22Rv1 (cell line): ENCODE measurements at regions not wholly inside any gene's neighbourhood (a gene's known extent, or its start where the extent isn't known, plus 50 kb on each side); places are given as distances from the start of the nearest gene placed in this dataset.

ENCODE experiments used
- ZFX ChIP-seq: fragments of 450-650 bp; IDR thresholded peaks from 2 replicates; pipeline ENCODE4 v1.6.1; 2017; ENCODE audit warnings: antibody characterized with exemption, borderline replicate concordance
- TF ChIP-seq, protein P1 (sequence below): fragments of 450-650 bp; IDR thresholded peaks from 2 replicates; pipeline ENCODE4 v1.5.1; 2017; ENCODE audit warnings: mild to moderate bottlenecking

DNA sequence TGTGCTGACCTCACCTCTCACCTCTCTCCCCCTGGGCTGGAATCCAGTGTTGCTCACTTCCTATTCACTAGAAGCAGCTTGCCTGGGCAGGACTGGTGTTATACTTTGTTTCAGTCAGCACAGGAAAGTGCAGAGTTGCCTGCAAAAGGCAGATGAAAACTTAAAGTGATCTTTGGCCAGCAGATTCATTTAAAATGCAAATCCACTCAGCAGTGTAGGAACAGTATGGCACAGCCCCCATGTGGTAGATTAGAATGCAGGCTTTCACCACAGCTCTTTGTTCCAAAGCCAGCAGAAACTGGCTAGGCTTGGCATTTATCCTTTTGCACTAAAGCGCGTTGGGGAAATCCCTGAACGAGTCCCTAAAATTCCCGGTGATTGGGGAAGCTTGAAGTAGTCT is 301.2 kb downstream of the OR4C45 start:
- TF ChIP-seq, protein P1, sequence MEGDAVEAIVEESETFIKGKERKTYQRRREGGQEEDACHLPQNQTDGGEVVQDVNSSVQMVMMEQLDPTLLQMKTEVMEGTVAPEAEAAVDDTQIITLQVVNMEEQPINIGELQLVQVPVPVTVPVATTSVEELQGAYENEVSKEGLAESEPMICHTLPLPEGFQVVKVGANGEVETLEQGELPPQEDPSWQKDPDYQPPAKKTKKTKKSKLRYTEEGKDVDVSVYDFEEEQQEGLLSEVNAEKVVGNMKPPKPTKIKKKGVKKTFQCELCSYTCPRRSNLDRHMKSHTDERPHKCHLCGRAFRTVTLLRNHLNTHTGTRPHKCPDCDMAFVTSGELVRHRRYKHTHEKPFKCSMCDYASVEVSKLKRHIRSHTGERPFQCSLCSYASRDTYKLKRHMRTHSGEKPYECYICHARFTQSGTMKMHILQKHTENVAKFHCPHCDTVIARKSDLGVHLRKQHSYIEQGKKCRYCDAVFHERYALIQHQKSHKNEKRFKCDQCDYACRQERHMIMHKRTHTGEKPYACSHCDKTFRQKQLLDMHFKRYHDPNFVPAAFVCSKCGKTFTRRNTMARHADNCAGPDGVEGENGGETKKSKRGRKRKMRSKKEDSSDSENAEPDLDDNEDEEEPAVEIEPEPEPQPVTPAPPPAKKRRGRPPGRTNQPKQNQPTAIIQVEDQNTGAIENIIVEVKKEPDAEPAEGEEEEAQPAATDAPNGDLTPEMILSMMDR = no peak
- no peak for TF ChIP-seq ZFX
